Middle frontal gyrus (tissue), 1 donor: ENCODE measurements at regions not wholly inside any gene's neighbourhood (a gene's known extent, or its start where the extent isn't known, plus 50 kb on each side); places are given as distances from the start of the nearest gene placed in this dataset.
"Not testable (repeated sequence)": the region's sequence is repeated elsewhere in the genome, so short reads cannot be mapped to it uniquely, and the experiment has no call there.

ENCODE experiments used
- DNase-seq: peaks from one replicate; pipeline ENCODE4 v3.0.0-alpha.2; 2015; ENCODE audit warnings: low spot score; ENCODE audit errors: extremely low spot score

DNA sequence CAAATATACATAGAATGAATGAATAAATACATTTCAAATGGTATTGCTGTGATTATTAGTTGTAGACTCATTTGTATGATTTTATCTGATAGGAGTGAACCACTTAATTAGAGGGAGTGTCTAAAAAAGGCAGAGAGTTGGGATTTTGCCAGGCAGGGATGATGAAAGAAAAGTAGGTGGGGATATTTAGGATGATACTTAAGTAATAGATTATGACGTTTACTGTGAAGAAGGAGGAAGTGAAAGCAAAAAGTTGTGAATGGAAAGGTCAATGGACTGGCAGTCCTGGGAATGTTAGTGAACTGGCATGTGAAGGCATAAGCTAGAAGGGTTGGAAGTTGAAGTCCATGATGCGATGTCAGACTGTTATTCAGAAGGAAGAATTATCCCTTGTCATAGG lies 917.1 kb downstream of the RAPGEF2 start:
- DNase-seq, result no peak

DNA sequence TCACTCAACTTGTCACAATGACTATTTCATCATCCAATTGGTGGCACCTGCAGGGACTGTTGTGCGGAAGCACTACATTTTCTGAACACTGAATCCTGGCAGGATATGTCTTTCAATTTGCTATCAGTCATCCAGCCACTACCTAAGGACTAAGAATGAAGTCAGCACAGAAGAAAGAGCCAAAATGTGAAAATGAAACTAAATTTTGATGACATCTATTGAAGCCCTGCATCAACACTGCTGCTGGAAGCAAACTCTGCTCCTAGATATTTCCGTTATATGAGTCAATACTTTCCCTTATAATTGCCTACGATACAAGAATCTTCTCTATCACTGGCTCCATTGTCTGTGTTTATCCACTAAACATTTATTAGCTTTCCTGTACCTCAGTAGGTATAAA lies 917.9 kb downstream of the RAPGEF2 start:
- no peak for DNase-seq

DNA sequence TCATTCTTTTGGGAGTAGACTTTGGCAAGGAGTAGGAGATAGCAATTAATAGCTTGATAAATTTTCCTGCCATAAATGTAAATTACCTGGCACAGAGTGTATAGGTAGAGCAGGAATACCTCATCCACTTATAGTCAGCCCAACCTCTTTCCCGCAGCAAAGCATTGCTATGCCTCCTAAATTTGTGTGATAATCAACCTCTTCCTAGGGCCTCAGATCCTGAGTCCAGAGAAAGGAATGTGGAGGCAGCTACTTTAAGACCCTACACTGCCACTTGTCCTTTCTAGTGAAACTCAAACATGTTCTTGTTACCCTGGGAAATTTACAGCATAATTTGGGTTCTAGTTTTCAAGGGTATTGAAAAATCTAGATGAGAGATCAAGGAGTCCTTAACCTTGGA lies 919.0 kb downstream of the RAPGEF2 start:
- no peak for DNase-seq

DNA sequence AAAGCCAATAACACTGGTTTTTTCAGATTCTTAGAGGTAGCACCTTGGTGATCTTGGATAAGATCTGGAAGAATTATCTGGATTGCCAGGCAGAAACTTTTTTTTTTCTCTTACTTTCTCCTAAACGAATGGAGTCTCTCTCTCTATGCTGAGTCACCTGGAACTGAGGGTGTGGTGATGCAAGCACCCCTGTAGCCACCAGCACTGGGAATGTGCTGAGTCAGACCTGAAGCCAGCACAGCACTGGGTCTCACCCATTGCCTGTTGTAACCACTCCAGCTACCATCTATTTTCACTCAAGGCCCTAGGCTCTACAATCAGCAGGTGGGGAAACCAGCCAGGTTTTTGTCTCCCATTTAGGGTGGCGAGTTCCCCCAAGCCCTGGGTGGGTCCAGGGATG lies 923.8 kb downstream of the RAPGEF2 start:
- DNase-seq, result no peak

DNA sequence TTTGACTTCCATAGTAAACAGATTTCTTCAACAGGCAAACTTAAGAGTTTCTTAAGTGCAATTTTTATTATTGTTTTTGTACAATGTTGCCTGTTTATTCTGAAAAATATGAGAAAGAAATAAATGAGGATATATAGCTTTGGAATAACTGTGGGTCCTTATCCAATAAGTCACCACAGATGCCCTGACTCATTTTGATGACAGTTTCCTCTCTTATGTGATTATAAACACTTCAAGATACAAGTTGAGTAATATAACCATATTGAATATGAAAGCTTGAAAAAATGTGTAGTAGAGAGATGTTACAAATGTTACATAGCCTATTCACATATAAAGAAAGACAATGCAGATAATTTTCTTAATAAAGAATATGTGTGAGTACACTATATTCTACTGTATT lies 931.6 kb downstream of the RAPGEF2 start:
- no peak for DNase-seq

DNA sequence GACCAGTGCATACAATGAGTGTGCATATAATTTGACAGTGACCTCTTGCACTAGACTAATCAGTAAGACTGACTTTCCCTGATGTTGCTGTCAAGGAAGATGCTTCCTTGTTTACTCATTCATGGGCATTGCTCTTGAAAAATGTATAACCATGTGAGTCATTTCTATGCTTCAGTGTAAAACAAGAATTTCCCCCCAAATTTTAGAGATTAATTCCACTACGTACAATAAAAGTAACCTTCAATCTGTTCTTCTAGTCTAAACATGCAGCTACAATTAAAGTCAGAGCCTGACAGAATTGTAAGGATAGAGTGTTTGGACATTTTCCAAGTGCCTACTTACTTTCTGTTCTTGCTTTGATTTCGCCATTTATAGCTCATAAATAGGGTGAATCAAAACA lies 935.7 kb downstream of the RAPGEF2 start:
- no peak for DNase-seq

DNA sequence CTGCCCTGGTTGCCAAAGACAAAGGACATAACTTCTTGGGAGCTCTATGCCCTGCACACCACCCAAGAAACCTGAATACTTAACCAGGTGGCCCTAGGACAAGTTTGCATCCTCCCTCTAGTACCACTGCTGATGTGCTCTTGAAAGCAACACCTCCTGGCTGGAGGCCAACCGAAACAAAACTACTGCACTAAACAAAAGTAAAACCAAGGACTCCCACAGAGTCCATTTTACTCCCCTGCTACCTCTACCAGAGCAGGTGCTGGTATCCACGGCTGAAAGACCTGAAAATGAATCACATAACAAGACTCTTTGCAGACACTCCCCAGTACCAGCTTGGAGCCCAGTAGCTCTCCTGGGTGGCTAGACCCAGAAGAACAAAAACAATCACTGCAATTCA lies 941.8 kb downstream of the RAPGEF2 start:
- no peak for DNase-seq

DNA sequence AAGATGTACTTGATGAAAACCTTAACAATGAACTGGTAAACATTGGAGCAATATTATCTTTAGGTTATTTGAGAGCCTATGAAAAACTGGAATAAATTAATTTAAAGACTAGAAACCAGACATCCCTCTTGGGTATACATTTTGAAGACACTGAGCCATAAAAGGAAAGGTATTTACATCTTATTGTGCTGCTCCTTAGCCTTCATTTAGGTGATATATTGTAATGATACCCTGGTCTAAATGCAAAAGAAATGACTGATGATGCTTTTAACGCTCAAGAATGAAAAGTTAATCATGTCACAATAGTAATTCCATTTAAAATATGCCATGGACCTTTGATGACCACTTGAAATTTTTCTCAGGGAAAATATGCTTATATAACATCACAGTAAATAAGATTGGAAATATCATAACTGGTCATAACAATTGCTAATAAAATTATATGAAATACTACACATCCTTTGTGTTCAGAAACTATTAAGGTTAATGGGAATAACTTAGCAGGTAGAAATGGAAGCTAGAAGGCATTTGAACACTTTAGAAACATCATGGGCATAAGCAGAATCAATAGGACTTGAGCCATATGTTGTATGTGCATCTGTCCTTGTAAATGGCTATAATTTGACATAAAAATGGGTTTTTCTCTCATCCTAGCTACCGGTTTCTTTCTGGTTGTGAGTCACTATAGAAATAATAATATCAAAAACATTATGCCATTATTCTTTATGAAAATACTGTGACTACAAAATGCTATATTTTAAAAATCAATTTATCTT lies 979.7 kb downstream of the RAPGEF2 start:
- no peak for DNase-seq

DNA sequence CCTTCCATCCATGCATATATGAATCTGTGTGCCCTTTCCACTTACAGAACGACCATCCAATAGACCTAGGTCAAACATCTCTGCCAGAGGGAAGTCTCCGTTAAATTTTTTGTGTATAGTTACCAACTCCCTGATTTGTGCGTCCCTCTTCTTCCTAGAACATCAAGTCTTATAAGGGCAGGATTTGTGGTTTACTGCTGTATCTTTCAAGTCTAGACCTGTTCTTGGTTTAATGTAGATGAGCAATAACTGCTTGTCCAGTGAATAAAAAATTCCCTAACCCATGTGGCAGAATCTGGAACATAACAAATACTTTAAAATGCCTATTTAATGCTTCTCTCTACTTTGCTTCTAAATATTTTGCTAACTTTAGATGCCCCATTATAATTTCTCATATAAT lies 988.8 kb downstream of the RAPGEF2 start:
- no peak for DNase-seq

DNA sequence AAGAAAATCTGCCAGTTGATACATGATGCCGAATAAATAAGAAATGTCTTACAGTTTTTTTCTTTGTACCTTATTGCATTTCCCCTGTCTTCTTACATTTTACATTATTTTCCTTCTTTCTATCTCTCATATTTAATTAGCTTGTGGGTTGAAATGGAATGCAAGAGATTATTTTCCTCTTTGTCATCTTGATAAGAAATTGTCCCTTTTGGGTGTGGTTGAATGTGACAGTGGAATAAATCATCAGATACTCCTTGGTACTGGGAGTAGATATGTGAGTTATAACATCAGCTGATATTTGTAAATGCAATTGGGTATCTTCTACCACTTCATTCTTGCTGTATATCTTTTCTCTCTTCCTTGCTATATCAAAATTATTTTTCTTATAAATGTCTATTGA lies 997.4 kb downstream of the RAPGEF2 start:
- DNase-seq, result no peak

DNA sequence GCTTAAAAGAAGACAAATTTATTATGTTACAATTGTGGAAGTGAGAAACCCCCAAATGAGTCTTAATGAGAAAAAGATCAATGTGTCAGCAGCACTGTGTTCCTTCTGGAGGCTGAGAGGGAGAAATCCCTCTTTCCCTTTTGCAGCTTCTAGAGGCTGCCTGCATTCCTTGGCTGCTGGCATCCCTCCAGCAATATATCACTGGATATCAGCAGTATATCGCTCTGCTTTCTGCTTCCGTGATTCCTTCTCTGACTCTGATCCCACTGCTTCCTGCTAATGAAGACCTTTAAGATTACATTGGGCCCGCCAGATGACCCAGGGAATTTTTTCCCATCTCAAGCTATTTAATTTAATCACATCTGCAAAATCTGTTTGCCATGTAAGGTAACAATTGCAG lies 1008.0 kb downstream of the RAPGEF2 start:
- DNase-seq, result no peak

DNA sequence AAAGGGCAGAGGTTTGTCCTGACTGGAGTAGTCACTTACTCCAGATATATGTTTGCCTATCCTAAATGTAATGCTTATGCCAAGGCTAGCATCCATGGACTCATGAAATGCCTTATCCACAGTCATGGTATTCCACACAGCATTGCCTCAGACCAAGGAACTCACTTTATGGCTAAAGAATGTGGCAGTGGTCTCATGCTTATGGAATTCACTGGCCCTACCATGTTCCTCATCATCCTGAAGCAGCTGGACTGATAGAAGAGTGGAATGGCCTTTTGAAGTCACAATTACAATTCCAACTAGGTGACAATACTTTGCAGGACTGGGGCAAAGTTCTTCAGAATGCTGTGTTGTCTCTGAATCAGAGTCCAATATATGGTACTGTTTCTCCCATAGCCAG lies 1014.8 kb downstream of the RAPGEF2 start:
- DNase-seq, result no peak

DNA sequence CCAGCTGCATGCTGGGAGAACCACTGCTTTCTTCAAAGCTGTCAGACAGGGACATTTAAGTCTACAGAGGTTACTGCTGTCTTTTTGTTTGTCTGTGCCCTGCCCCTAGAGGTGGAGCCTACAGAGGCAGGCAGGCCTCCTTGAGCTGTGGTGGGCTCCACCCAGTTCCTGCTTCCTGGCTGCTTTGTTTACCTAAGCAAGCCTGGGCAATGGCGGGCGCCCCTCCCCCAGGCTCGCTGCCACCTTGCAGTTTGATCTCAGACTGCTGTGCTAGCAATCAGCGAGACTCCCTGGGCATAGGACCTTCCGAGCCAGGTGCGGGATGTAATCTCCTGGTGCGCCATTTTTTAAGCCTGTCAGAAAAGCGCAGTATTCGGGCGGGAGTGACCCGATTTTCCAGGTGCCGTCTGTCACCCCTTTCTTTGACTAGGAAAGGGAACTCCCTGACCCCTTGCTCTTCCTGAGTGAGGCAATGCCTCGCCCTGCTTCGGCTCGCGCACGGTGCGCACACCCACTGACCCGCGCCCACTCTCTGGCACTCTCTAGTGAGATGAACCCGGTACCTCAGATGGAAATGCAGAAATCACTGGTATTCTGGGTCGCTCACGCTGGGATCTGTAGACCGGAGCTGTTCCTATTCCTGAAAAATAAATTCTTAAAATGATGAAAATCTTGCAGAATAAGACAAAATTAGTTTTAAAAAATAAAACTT lies 1022.9 kb downstream of the RAPGEF2 start:
- DNase-seq, result not testable (repeated sequence)

DNA sequence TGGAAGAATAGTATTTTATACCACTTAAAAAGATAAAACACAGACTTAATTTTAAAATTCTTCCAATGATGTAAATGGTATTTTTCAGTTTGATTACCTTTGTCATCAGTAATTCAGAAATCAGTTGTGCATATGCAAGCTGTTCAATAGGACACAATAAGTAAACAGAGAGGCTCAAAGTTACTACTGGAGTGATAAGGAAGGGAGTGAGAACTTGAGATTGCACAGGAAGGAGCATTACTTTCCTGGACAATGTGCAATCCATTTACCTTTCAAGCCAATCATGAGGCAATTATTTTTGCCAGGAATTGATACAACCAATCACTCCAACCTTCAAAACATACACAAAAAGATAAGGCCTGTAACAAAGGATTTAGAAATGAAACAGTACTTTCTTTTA lies 1024.3 kb downstream of the RAPGEF2 start:
- no peak for DNase-seq

DNA sequence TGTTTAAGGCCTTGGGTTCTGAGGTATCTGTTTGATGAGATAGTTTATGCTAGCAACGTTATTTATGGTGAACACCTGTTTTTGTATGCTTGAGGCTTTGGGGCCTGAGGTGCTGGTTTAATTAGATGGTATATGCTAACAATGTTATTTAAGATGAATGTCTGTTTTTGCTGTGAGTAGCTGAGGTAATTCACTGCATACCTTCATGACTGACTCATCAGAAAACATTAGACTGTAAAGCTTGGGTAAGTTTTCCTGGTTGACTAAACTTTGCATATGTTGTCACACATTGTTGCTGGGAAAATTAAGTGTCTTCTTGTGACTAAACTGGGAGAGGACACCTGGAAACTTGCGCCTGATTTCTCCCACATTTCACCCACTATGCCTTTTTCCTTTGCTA lies 1026.6 kb downstream of the RAPGEF2 start:
- DNase-seq, result no peak

DNA sequence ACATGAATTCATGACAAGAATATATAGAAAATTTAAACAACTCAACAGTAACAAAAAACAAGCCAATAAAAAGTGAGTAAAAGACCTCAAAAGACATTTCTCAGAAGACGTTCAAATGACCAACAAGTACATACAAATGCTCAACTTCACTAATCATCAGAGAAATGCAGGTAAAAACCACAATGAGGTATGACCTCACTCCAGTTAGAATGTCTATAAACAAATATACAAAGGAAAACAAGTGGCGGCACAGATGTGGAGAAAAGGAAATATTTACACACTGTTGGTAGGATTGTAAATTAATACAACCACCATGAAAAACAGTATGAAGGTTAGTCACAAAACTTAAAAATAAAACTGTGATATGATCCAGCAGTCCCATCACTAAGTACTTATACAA lies 1033.1 kb downstream of the RAPGEF2 start:
- no peak for DNase-seq

DNA sequence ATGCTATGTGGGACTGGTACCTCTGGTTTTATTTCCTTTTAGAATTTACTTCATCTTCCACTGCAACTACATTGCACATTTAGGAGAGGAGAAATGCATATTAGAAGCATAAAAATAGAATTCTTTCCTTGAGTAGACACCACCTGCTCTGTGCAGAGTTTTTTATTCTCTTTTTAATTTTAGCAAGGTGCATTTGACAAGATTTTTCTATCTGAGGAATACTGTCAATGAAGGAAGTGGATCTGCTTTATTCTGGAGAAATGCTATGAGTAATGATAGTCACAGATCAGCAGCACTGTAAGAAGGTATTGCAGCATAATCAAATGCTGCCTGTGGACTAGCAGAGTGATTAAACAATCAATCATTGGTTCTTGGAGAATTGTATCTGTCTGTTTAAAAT lies 1038.3 kb downstream of the RAPGEF2 start:
- DNase-seq, result no peak

DNA sequence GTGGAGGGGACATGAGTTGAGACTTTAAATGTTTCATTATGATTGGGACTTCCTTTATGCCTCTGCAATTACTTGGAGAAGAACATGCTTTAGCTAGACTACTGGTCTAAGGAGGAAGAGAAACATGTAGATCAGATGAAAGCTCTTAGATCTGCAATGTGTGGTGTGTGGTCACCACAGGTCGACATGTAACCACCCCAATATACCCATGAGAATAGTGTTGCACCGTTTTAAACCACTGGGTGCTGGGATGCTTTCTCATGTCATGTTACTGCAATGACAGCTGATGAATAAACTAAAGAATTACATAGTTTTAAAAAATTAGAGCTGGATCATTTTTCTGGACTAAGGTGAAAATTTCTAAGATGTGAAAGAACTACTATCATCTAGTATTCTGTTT lies 1039.7 kb downstream of the RAPGEF2 start:
- no peak for DNase-seq

DNA sequence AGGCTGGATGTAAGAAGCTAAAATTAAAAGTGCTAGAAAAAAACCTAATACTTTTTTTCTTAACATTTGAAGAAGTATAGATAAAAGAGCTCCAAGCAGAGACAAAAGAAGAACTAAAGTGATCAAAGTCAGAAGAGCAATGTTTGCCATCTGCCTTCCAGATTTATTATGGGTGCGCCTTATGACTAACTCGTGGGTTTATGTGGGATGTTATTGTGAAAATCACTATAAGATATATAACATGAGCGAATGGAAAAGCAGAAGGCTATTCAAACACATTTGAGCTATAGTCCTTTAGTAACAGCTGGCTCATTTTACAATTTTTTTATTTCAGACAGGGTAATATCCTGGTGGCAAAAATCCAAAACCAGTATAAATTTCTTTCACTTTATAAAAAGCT lies 1040.7 kb downstream of the RAPGEF2 start:
- DNase-seq, result peak; percentile 22

DNA sequence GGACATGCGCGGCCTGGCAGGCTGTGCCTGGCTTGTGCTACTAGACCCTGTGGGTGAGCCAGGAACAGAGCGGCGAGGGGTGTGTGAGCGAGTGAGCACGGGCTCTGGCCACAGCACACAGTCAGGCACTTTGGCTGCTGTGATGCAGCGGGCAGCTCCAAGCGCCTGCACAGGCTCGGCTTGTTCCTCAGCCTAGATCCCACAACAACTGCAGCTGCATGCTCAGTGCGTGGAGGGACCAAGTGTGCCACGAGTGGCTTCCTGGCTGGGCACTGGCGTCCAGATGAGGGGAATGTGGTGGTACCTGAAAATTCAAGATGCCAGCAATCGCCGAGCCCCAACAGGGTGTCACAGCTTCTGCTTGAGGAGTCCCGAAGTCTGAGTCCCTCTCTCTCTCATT lies 1056.6 kb downstream of the RAPGEF2 start:
- no peak for DNase-seq

DNA sequence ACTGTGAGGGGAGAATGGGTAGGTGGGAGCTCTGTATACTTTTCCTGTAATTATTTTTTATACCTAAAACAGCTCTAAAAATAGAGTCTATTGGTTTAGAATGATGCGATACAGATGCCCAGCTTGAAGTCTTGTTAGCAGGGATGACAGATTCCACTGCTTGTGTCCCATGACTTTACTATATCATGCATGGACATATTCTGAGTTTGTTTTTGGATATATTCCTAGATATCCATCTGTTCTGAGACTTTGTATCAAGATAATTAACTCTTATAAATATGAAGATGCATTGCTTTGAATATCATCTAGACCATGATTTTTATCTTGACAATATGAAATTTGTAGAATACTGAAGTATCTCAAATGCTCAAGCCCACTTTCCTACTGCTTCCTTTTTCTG lies 1058.1 kb downstream of the RAPGEF2 start:
- DNase-seq, result no peak

DNA sequence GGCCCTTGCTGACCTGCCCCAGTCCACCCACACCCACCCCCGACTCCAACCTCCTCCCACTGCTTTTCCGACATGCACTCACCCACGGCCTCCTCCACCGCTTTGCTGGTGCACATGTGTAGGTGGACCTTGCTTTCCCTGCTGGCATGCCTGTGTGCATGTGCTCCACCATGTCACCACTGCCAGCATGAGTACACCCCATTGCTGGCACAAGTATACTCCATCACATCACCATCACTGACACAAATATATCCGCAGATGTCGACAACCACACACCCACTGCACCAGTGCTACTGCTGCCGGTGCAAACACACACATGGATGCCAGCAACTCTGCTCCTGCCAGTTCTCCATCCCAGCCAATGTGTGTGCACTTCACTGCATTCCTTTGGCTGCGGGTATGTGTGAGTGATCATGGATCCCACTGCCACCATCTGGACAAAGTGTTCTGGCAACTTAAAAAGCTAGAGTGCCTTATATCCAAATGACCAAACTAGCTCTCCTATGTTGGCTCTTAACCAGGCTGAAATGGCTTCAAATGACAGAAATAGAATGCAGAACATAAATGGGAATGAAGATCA lies 1072.3 kb downstream of the RAPGEF2 start:
- no peak for DNase-seq

DNA sequence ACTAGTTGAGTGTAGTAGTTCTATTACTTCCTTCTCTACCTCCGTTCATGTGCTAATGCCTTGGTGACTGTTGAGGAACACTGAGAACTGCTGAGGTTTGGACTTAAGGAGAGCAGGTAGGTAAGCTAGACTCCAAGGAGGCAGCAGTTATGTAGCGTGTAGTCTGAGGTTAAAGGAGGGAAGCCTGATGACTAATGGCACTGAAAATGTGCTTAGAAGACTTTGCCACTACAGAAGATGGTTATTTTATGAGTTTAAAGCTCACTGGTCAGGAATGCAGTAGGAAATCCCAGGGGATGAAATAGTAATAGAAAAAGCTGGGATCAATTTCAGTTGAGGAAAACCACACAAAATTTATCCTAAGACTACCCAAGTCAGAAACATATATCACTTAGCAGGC lies 1077.3 kb downstream of the RAPGEF2 start:
- DNase-seq, result no peak
